ENCODE measurements at regions not wholly inside any gene's neighbourhood (a gene's known extent, or its start where the extent isn't known, plus 50 kb on each side); places are given as distances from the start of the nearest gene placed in this dataset.

DNA sequence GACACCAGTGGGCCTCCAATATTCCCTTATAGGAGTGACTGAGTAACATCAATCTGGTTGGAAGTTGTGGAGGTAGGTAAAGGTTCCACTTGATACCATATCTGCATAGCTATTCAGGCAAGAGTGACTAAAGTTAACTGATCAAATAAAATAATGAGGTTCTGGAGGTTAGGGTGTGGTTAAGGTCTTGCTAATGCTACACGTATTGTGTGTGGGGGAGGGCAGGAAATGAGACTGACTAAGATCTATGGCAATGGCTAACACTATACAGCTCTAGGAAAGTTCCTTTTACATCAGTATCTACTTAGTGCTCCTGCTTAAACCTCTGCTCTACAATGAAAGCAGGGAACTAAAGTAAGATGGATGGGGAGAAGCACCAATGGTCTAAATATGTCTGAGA, 149.1 kb upstream of the MGAT5 start:
- BruUV-seq (replicated peaks): no TSS peak
- intact Hi-C loops (cut with micrococcal nuclease; ENCODE audit: unreplicated experiment): no loop called here
- Histone ChIP-seq H3K4me3 (ENCODE audit: low read depth, low read length) (no peak overlapping the region), H3K9me3 (no peaks in the 10 kb centered on the region), H3K27me3 (replicated peaks; ENCODE audit: control insufficient read depth, insufficient read depth, low read length) (no peaks in the 10 kb centered on the region), H3K4me1 (0 out of 2 replicates have a peak, but pooled peaks cover 3% of the 10 kb centered on the region), H3K36me3 (ENCODE audit: control insufficient read depth, insufficient read depth, low read length) (no peaks in the 10 kb centered on the region)
- POLR2A ChIA-PET: no interaction called here
- Mint-ChIP-seq H3K27me3 (ENCODE audit: insufficient read depth, unreplicated experiment) (no peaks in the 10 kb centered on the region), H3K9me3 (ENCODE audit: unreplicated experiment) (peaks cover 3% of the 10 kb centered on the region), H3K36me3 (ENCODE audit: insufficient read depth, unreplicated experiment) (no peaks in the 10 kb centered on the region), H3K27ac (ENCODE audit: unreplicated experiment) (no peak overlapping the region), H3K4me3 (ENCODE audit: unreplicated experiment) (no peak overlapping the region), H3K4me1 (ENCODE audit: low read depth, unreplicated experiment) (no peaks in the 10 kb centered on the region)
- TF ChIP-seq, protein P1, sequence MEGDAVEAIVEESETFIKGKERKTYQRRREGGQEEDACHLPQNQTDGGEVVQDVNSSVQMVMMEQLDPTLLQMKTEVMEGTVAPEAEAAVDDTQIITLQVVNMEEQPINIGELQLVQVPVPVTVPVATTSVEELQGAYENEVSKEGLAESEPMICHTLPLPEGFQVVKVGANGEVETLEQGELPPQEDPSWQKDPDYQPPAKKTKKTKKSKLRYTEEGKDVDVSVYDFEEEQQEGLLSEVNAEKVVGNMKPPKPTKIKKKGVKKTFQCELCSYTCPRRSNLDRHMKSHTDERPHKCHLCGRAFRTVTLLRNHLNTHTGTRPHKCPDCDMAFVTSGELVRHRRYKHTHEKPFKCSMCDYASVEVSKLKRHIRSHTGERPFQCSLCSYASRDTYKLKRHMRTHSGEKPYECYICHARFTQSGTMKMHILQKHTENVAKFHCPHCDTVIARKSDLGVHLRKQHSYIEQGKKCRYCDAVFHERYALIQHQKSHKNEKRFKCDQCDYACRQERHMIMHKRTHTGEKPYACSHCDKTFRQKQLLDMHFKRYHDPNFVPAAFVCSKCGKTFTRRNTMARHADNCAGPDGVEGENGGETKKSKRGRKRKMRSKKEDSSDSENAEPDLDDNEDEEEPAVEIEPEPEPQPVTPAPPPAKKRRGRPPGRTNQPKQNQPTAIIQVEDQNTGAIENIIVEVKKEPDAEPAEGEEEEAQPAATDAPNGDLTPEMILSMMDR (IDR thresholded peaks at IDR 0.05; ENCODE audit: insufficient read depth in 1 of 2, low read depth in 1 of 2, low read length in 1 of 2, severe bottlenecking in 1 of 2, unreplicated experiment in 1 of 2): no peak
- CTCF ChIA-PET: no interaction called here
- no peak for DNase-seq

DNA sequence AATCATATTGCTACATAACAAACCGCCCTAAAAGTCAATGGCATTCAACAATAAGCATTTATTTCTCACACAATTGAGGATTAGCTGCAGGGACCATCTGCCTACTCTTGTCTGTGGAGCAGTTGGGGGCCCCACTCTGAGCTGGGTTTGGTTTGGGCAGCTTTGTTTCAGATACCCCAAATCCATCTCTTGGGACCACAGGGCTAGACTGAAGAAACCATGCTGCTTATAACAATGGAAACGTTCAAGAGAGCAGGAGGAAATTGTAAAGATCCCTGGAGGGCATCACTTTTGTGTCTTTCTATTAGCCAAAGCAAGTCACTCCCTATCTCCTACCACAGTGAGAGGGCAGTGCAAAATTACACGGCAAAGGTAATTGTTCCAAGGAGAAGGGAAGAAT, 146.5 kb upstream of the MGAT5 start:
- no peaks in the 10 kb centered on the region for H3K4me1 ChIP-seq
- DNase-seq: no peak
- CTCF ChIA-PET: no interaction called here
- no peaks in the 10 kb centered on the region for H3K36me3 ChIP-seq (ENCODE audit: control insufficient read depth, insufficient read depth, low read length)
- H3K27ac Mint-ChIP-seq (ENCODE audit: unreplicated experiment): no peak overlapping the region
- peaks cover 21% of the 10 kb centered on the region for H3K9me3 Mint-ChIP-seq (ENCODE audit: unreplicated experiment)
- no peak overlapping the region for H3K4me3 ChIP-seq (ENCODE audit: low read depth, low read length)
- H3K4me3 Mint-ChIP-seq (ENCODE audit: unreplicated experiment): no peak overlapping the region
- H3K27me3 Mint-ChIP-seq (ENCODE audit: insufficient read depth, unreplicated experiment): no peaks in the 10 kb centered on the region
- no peaks in the 10 kb centered on the region for H3K27me3 ChIP-seq (replicated peaks; ENCODE audit: control insufficient read depth, insufficient read depth, low read length)
- no peaks in the 10 kb centered on the region for H3K36me3 Mint-ChIP-seq (ENCODE audit: insufficient read depth, unreplicated experiment)
- TF ChIP-seq, protein P1 (IDR thresholded peaks at IDR 0.05; ENCODE audit: insufficient read depth in 1 of 2, low read depth in 1 of 2, low read length in 1 of 2, severe bottlenecking in 1 of 2, unreplicated experiment in 1 of 2): no peak
- intact Hi-C loops (cut with micrococcal nuclease; ENCODE audit: unreplicated experiment): no loop called here
- POLR2A ChIA-PET: no interaction called here
- H3K4me1 Mint-ChIP-seq (ENCODE audit: low read depth, unreplicated experiment): no peaks in the 10 kb centered on the region
- no TSS peak for BruUV-seq (replicated peaks)
- H3K9me3 ChIP-seq: peaks cover 10% of the 10 kb centered on the region

- no TSS peak for BruUV-seq (replicated peaks)
- H3K36me3 Mint-ChIP-seq (ENCODE audit: insufficient read depth, unreplicated experiment): no peaks in the 10 kb centered on the region
- peaks cover 10% of the 10 kb centered on the region for H3K9me3 ChIP-seq
- CTCF ChIA-PET: no interaction called here
- no peaks in the 10 kb centered on the region for H3K27me3 Mint-ChIP-seq (ENCODE audit: insufficient read depth, unreplicated experiment)
- H3K27me3 ChIP-seq (replicated peaks; ENCODE audit: control insufficient read depth, insufficient read depth, low read length): no peaks in the 10 kb centered on the region
- H3K9me3 Mint-ChIP-seq (ENCODE audit: unreplicated experiment): peaks cover 21% of the 10 kb centered on the region
- no peaks in the 10 kb centered on the region for H3K4me1 Mint-ChIP-seq (ENCODE audit: low read depth, unreplicated experiment)
- intact Hi-C loops (cut with micrococcal nuclease; ENCODE audit: unreplicated experiment): no loop called here
- TF ChIP-seq, protein P1 (IDR thresholded peaks at IDR 0.05; ENCODE audit: insufficient read depth in 1 of 2, low read depth in 1 of 2, low read length in 1 of 2, severe bottlenecking in 1 of 2, unreplicated experiment in 1 of 2): no peak
- H3K4me3 Mint-ChIP-seq (ENCODE audit: unreplicated experiment): no peak overlapping the region
- no peak overlapping the region for H3K4me3 ChIP-seq (ENCODE audit: low read depth, low read length)
- H3K27ac Mint-ChIP-seq (ENCODE audit: unreplicated experiment): no peak overlapping the region
- no peaks in the 10 kb centered on the region for H3K36me3 ChIP-seq (ENCODE audit: control insufficient read depth, insufficient read depth, low read length)
- H3K4me1 ChIP-seq: no peaks in the 10 kb centered on the region
- POLR2A ChIA-PET: no interaction called here
- DNase-seq: no peak
These were observed 145.8 kb upstream of the MGAT5 start for GRCh38 chr2:134108113-134108512.
